Endodermal cell (in vitro differentiated cells): ENCODE measurements at regions not wholly inside any gene's neighbourhood (a gene's known extent, or its start where the extent isn't known, plus 50 kb on each side); places are given as distances from the start of the nearest gene placed in this dataset.

Experiments used
- DNase-seq: peaks from one replicate; pipeline ENCODE4 v3.0.0-alpha.2; 2017
- H3K27ac ChIP-seq: 2 replicates; pipeline ENCODE4 v1.5.1; 2013; ENCODE audit warnings: mild to moderate bottlenecking, low read depth, low read length, moderate library complexity
- H3K27me3 ChIP-seq: 2 replicates; pipeline ENCODE4 v1.6.1; 2013; ENCODE audit warnings: mild to moderate bottlenecking, low read length, moderate library complexity; ENCODE audit not compliant: insufficient read depth, control insufficient read depth, poor library complexity, severe bottlenecking
- H3K36me3 ChIP-seq: 2 replicates; pipeline ENCODE4 v1.7.0; 2013; ENCODE audit warnings: mild to moderate bottlenecking, low read length, moderate library complexity; ENCODE audit not compliant: control insufficient read depth, insufficient read depth
- H3K4me1 ChIP-seq: one replicate; pipeline ENCODE4 v1.7.0; 2013; ENCODE audit warnings: low read length; ENCODE audit not compliant: control insufficient read depth, insufficient read depth
- H3K4me3 ChIP-seq: 2 replicates; pipeline ENCODE4 v1.5.1; 2013; ENCODE audit warnings: mild to moderate bottlenecking, low read length, moderate library complexity
- H3K9ac ChIP-seq: 2 replicates; pipeline ENCODE4 v1.6.1; 2013; ENCODE audit warnings: mild to moderate bottlenecking, low read length, moderate library complexity; ENCODE audit not compliant: poor library complexity, severe bottlenecking; ENCODE audit errors: extremely low read depth
- H3K9me3 ChIP-seq: 2 replicates; pipeline ENCODE4 v1.6.1; 2013; ENCODE audit warnings: mild to moderate bottlenecking, low read length, moderate library complexity; ENCODE audit not compliant: control insufficient read depth
- H3K27ac Mint-ChIP-seq: 2 replicates; pipeline ENCODE4 v1.8.0; 2020; ENCODE audit warnings: mixed read lengths
- H3K27me3 Mint-ChIP-seq: 2 replicates; pipeline ENCODE4 v1.8.0; 2021; ENCODE audit warnings: mild to moderate bottlenecking, mixed read lengths; ENCODE audit not compliant: insufficient read depth
- H3K36me3 Mint-ChIP-seq: 2 replicates; pipeline ENCODE4 v1.8.0; 2020; ENCODE audit warnings: low read depth, mixed read lengths
- H3K4me1 Mint-ChIP-seq: 2 replicates; pipeline ENCODE4 v1.8.0; 2020; ENCODE audit warnings: mixed read lengths
- H3K4me3 Mint-ChIP-seq: 2 replicates; pipeline ENCODE4 v1.8.0; 2020; ENCODE audit warnings: mild to moderate bottlenecking, moderate library complexity, mixed read lengths
- H3K9me3 Mint-ChIP-seq: 2 replicates; pipeline ENCODE4 v1.8.0; 2020; ENCODE audit warnings: mild to moderate bottlenecking, mixed read lengths
- CTCF ChIP-seq: fragments of 200-600 bp; sonication (generic); conservative IDR thresholded peaks from 2 replicates; pipeline ENCODE4 v1.5.0; 2021; ENCODE audit warnings: antibody characterized with exemption, mild to moderate bottlenecking
- WGBS, 2 experiments: methylation state at CpG; one replicate each; pipeline versions ENCODE4 v1.1.5 to v1.1.7; 2013; ENCODE audit warnings: missing lambda C conversion rate in 2 of 2, mixed read lengths in 1 of 2; ENCODE audit not compliant: insufficient coverage in 1 of 2, insufficient read length in 1 of 2; 5-methylcytosine and 5-hydroxymethylcytosine counted together

- DNase-seq: no peak
- no peaks in the 10 kb centered on the region for H3K27me3 Mint-ChIP-seq
These were observed 352.8 kb upstream of the PFKP start for GRCh38 chr10:2714597-2714996.

GRCh38 chr10:2703953-2704352 lies 363.4 kb upstream of the PFKP start:
- Histone ChIP-seq H3K9ac (no peak overlapping the region), H3K27me3 (no peaks in the 10 kb centered on the region), H3K27ac (no peak overlapping the region), H3K4me1 (no peaks in the 10 kb centered on the region), H3K36me3 (no peaks in the 10 kb centered on the region), H3K4me3 (no peak overlapping the region), H3K9me3 (no peaks in the 10 kb centered on the region)
- H3K4me3 Mint-ChIP-seq: no peak overlapping the region
- 91 to 100% methylated on average over 3 of the region's 3 CpGs for WGBS, 2 experiments
- TF ChIP-seq CTCF: no peak
- H3K9me3 Mint-ChIP-seq: no peaks in the 10 kb centered on the region
- peaks cover 6% of the 10 kb centered on the region for H3K4me1 Mint-ChIP-seq
- no peaks in the 10 kb centered on the region for H3K36me3 Mint-ChIP-seq
- DNase-seq: no peak
- H3K27ac Mint-ChIP-seq: no peak overlapping the region
- no peaks in the 10 kb centered on the region for H3K27me3 Mint-ChIP-seq

More at GRCh38 chr10:2714597-2714996, 352.8 kb upstream of the PFKP start:
- no peak for TF ChIP-seq CTCF
- H3K27ac Mint-ChIP-seq: no peak overlapping the region
- no peaks in the 10 kb centered on the region for H3K27me3 ChIP-seq
- peaks cover 3% of the 10 kb centered on the region for H3K36me3 Mint-ChIP-seq
- no peak overlapping the region for H3K27ac ChIP-seq
- H3K4me1 Mint-ChIP-seq: peaks cover 7% of the 10 kb centered on the region
- H3K9me3 Mint-ChIP-seq: peaks cover 18% of the 10 kb centered on the region
- no peak overlapping the region for H3K4me3 Mint-ChIP-seq
- H3K9ac ChIP-seq: no peak overlapping the region
- H3K4me1 ChIP-seq: no peaks in the 10 kb centered on the region
- H3K4me3 ChIP-seq: no peak overlapping the region
- WGBS, 2 experiments: 59 to 67% methylated on average over 1 to 2 of the region's 2 CpGs
- H3K9me3 ChIP-seq: no peaks in the 10 kb centered on the region
- no peaks in the 10 kb centered on the region for H3K36me3 ChIP-seq

GRCh38 chr10:2701802-2702201 lies 365.5 kb upstream of the PFKP start:
- H3K9me3 Mint-ChIP-seq: no peaks in the 10 kb centered on the region
- H3K9me3 ChIP-seq: no peaks in the 10 kb centered on the region
- H3K4me1 Mint-ChIP-seq: peaks cover 6% of the 10 kb centered on the region
- H3K36me3 ChIP-seq: no peaks in the 10 kb centered on the region
- no peak overlapping the region for H3K27ac Mint-ChIP-seq
- WGBS, 2 experiments: 87 to 95% methylated on average over 10 to 11 of the region's 11 CpGs
- no peak for DNase-seq
- H3K4me1 ChIP-seq: no peaks in the 10 kb centered on the region
- H3K27ac ChIP-seq: no peak overlapping the region
- H3K27me3 Mint-ChIP-seq: no peaks in the 10 kb centered on the region
- no peak overlapping the region for H3K4me3 Mint-ChIP-seq
- H3K4me3 ChIP-seq: no peak overlapping the region
- no peak for TF ChIP-seq CTCF
- no peaks in the 10 kb centered on the region for H3K27me3 ChIP-seq
- no peaks in the 10 kb centered on the region for H3K36me3 Mint-ChIP-seq
- H3K9ac ChIP-seq: no peak overlapping the region
